ENCODE measurements at regions not wholly inside any gene's neighbourhood (a gene's known extent, or its start where the extent isn't known, plus 50 kb on each side); places are given as distances from the start of the nearest gene placed in this dataset.

GRCh38 chr13:103703246-103703645 is 637.0 kb upstream of the SLC10A2 start:
- no peak for ATAC-seq (ENCODE audit: insufficient read depth, low read depth)
- TF ChIP-seq EZH2 (IDR thresholded peaks at IDR 0.05; ENCODE audit: borderline replicate concordance, low read depth, low read length, severe bottlenecking) (no peak), CTCF (IDR thresholded peaks at IDR 0.05; ENCODE audit: borderline replicate concordance, extremely low read depth, low read length, poor library complexity, severe bottlenecking) (no peak)
- Histone ChIP-seq H3K9ac (ENCODE audit: low read depth, low read length) (no peak overlapping the region), H3K4me2 (ENCODE audit: insufficient read depth, low read length) (no peak overlapping the region), H2AFZ (ENCODE audit: low read depth, low read length) (no peak overlapping the region), H3K36me3 (ENCODE audit: insufficient read depth, low read length) (no peaks in the 10 kb centered on the region), H3K27me3 (ENCODE audit: insufficient read depth, low read length, poor library complexity) (no peaks in the 10 kb centered on the region), H3K4me3 (ENCODE audit: low read depth in 1 of 2, low read length in 2 of 2) (no peak overlapping the region), H3K4me1 (ENCODE audit: insufficient read depth, low read length) (no peaks in the 10 kb centered on the region), H3K79me2 (ENCODE audit: insufficient read depth, low read length) (no peaks in the 10 kb centered on the region), H3K27ac (ENCODE audit: low read length) (no peak overlapping the region), H3K9me3 (ENCODE audit: insufficient read depth, low read length, severe bottlenecking) (no peaks in the 10 kb centered on the region), H4K20me1 (ENCODE audit: insufficient read depth, low read length) (no peaks in the 10 kb centered on the region)
- DNase-seq, result no peak

GRCh38 chr13:103698000-103698399 is 631.8 kb upstream of the SLC10A2 start:
- DNase-seq, result no peak
- Histone ChIP-seq H3K4me2 (ENCODE audit: insufficient read depth, low read length) (no peak overlapping the region), H2AFZ (ENCODE audit: low read depth, low read length) (no peak overlapping the region), H3K27me3 (ENCODE audit: insufficient read depth, low read length, poor library complexity) (no peaks in the 10 kb centered on the region), H3K36me3 (ENCODE audit: insufficient read depth, low read length) (no peaks in the 10 kb centered on the region), H3K79me2 (ENCODE audit: insufficient read depth, low read length) (no peaks in the 10 kb centered on the region), H3K27ac (ENCODE audit: low read length) (no peak overlapping the region), H3K4me1 (ENCODE audit: insufficient read depth, low read length) (no peaks in the 10 kb centered on the region), H3K9me3 (ENCODE audit: insufficient read depth, low read length, severe bottlenecking) (no peaks in the 10 kb centered on the region), H4K20me1 (ENCODE audit: insufficient read depth, low read length) (no peaks in the 10 kb centered on the region), H3K9ac (ENCODE audit: low read depth, low read length) (no peak overlapping the region), H3K4me3 (ENCODE audit: low read depth in 1 of 2, low read length in 2 of 2) (no peak overlapping the region)
- no peak for TF ChIP-seq CTCF (IDR thresholded peaks at IDR 0.05; ENCODE audit: borderline replicate concordance, extremely low read depth, low read length, poor library complexity, severe bottlenecking)
- no peak for TF ChIP-seq EZH2 (IDR thresholded peaks at IDR 0.05; ENCODE audit: borderline replicate concordance, low read depth, low read length, severe bottlenecking)
- no peak for ATAC-seq (ENCODE audit: insufficient read depth, low read depth)

- Histone ChIP-seq H3K4me2 (ENCODE audit: insufficient read depth, low read length) (no peak overlapping the region), H3K27me3 (ENCODE audit: insufficient read depth, low read length, poor library complexity) (no peaks in the 10 kb centered on the region), H3K36me3 (ENCODE audit: insufficient read depth, low read length) (no peaks in the 10 kb centered on the region), H3K9ac (ENCODE audit: low read depth, low read length) (no peak overlapping the region), H2AFZ (ENCODE audit: low read depth, low read length) (no peak overlapping the region), H3K4me1 (ENCODE audit: insufficient read depth, low read length) (no peaks in the 10 kb centered on the region), H3K4me3 (ENCODE audit: low read depth in 1 of 2, low read length in 2 of 2) (no peak overlapping the region), H3K79me2 (ENCODE audit: insufficient read depth, low read length) (no peaks in the 10 kb centered on the region), H3K9me3 (ENCODE audit: insufficient read depth, low read length, severe bottlenecking) (no peaks in the 10 kb centered on the region), H4K20me1 (ENCODE audit: insufficient read depth, low read length) (no peaks in the 10 kb centered on the region), H3K27ac (ENCODE audit: low read length) (no peak overlapping the region)
- TF ChIP-seq CTCF (IDR thresholded peaks at IDR 0.05; ENCODE audit: borderline replicate concordance, extremely low read depth, low read length, poor library complexity, severe bottlenecking) (no peak), EZH2 (IDR thresholded peaks at IDR 0.05; ENCODE audit: borderline replicate concordance, low read depth, low read length, severe bottlenecking) (no peak)
- ATAC-seq (ENCODE audit: insufficient read depth, low read depth) (no peak), DNase-seq (no peak)
Observed at GRCh38 chr13:103695320-103695719, 629.1 kb upstream of the SLC10A2 start.

- Histone ChIP-seq H3K79me2 (ENCODE audit: insufficient read depth, low read length) (no peaks in the 10 kb centered on the region), H3K27ac (ENCODE audit: low read length) (no peak overlapping the region), H3K4me1 (ENCODE audit: insufficient read depth, low read length) (no peaks in the 10 kb centered on the region), H3K36me3 (ENCODE audit: insufficient read depth, low read length) (no peaks in the 10 kb centered on the region), H3K4me2 (ENCODE audit: insufficient read depth, low read length) (no peak overlapping the region), H3K9me3 (ENCODE audit: insufficient read depth, low read length, severe bottlenecking) (no peaks in the 10 kb centered on the region), H3K27me3 (ENCODE audit: insufficient read depth, low read length, poor library complexity) (no peaks in the 10 kb centered on the region), H4K20me1 (ENCODE audit: insufficient read depth, low read length) (no peaks in the 10 kb centered on the region), H2AFZ (ENCODE audit: low read depth, low read length) (no peak overlapping the region), H3K9ac (ENCODE audit: low read depth, low read length) (no peak overlapping the region), H3K4me3 (ENCODE audit: low read depth in 1 of 2, low read length in 2 of 2) (no peak overlapping the region)
- no peak for DNase-seq
- no peak for TF ChIP-seq EZH2 (IDR thresholded peaks at IDR 0.05; ENCODE audit: borderline replicate concordance, low read depth, low read length, severe bottlenecking)
- no peak for TF ChIP-seq CTCF (IDR thresholded peaks at IDR 0.05; ENCODE audit: borderline replicate concordance, extremely low read depth, low read length, poor library complexity, severe bottlenecking)
- ATAC-seq (ENCODE audit: insufficient read depth, low read depth), result no peak
Observed at GRCh38 chr13:103694471-103694870, 628.3 kb upstream of the SLC10A2 start.
